A673 (cell line): ENCODE measurements at regions not wholly inside any gene's neighbourhood (a gene's known extent, or its start where the extent isn't known, plus 50 kb on each side); places are given as distances from the start of the nearest gene placed in this dataset.

Experiments
- BruUV-seq: library from RNA; stranded (reverse); fragments of 400-500 nt; replicated peaks from 2 replicates; lab custom pipeline; 2021; lab: Mats Ljungman, UMichigan
- CTCF ChIA-PET: fragments of 300-600 bp; sonication (Branson Sonifier 250); formaldehyde crosslinking; loops from one replicate; lab custom pipeline; 2022; ENCODE audit warnings: antibody characterized with exemption; lab: Charles Lee
- POLR2A ChIA-PET: fragments of 300-600 bp; sonication (Branson Sonifier 250); formaldehyde crosslinking; loops from one replicate; lab custom pipeline; 2022; ENCODE audit warnings: antibody characterized with exemption; ENCODE audit not compliant: low non-redundant PET; lab: Charles Lee
- DNase-seq: peaks from one replicate; pipeline ENCODE4 v3.0.0-alpha.2; 2015; ENCODE audit warnings: low spot score
- H3K27ac ChIP-seq: fragments of 200-600 bp; sonication (generic); 2 replicates; pipeline ENCODE4 v1.5.1; 2016; ENCODE audit warnings: mixed run types, low read depth, mild to moderate bottlenecking, mixed read lengths, antibody characterized with exemption, low read length; ENCODE audit not compliant: poor library complexity, severe bottlenecking
- H3K27me3 ChIP-seq: fragments of 200-600 bp; sonication (generic); replicated peaks from 2 replicates; pipeline ENCODE4 v1.6.1; 2017; ENCODE audit warnings: mixed run types, low read depth, mild to moderate bottlenecking, mixed read lengths, antibody characterized with exemption, low read length; ENCODE audit not compliant: insufficient read depth, poor library complexity
- H3K36me3 ChIP-seq: fragments of 200-600 bp; sonication (generic); 2 replicates; pipeline ENCODE4 v1.6.1; 2016; ENCODE audit warnings: mixed run types, mild to moderate bottlenecking, mixed read lengths, antibody characterized with exemption, low read length; ENCODE audit not compliant: insufficient read depth, poor library complexity, severe bottlenecking
- H3K4me1 ChIP-seq: fragments of 200-600 bp; sonication (generic); 2 replicates; pipeline ENCODE4 v1.6.1; 2017; ENCODE audit warnings: mixed run types, mild to moderate bottlenecking, mixed read lengths, antibody characterized with exemption, low read length; ENCODE audit not compliant: insufficient read depth, poor library complexity, severe bottlenecking
- H3K4me3 ChIP-seq: fragments of 200-600 bp; sonication (generic); 2 replicates; pipeline ENCODE4 v1.5.1; 2016; ENCODE audit warnings: low read depth, mixed run types, mild to moderate bottlenecking, mixed read lengths, low read length; ENCODE audit not compliant: poor library complexity, severe bottlenecking
- H3K9me3 ChIP-seq: fragments of 200-600 bp; sonication (generic); 2 replicates; pipeline ENCODE4 v1.6.1; 2016; ENCODE audit warnings: mixed run types, low read depth, mild to moderate bottlenecking, mixed read lengths, antibody characterized with exemption, low read length; ENCODE audit not compliant: poor library complexity, severe bottlenecking
- EZH2 ChIP-seq: fragments of 200-600 bp; sonication (generic); IDR thresholded peaks from 2 replicates; pipeline ENCODE4 v1.6.1; 2017; ENCODE audit warnings: borderline replicate concordance, low read depth, mild to moderate bottlenecking, mixed read lengths, antibody characterized with exemption, low read length; ENCODE audit not compliant: poor library complexity, severe bottlenecking
- intact Hi-C: fragments of 100-400 bp; cut with micrococcal nuclease; formaldehyde crosslinking; loops from one replicate; pipeline ENCODE4 v1.10.0; 2022; ENCODE audit not compliant: unreplicated experiment
- TF ChIP-seq, protein P1 (sequence below): fragments of 300-800, 200-600 bp; sonication (generic); conservative IDR thresholded peaks from 2 replicates; pipeline ENCODE4 v1.5.1; 2017; ENCODE audit warnings: low read depth, mild to moderate bottlenecking, antibody characterized with exemption, low read length, moderate library complexity, mixed read lengths

DNA sequence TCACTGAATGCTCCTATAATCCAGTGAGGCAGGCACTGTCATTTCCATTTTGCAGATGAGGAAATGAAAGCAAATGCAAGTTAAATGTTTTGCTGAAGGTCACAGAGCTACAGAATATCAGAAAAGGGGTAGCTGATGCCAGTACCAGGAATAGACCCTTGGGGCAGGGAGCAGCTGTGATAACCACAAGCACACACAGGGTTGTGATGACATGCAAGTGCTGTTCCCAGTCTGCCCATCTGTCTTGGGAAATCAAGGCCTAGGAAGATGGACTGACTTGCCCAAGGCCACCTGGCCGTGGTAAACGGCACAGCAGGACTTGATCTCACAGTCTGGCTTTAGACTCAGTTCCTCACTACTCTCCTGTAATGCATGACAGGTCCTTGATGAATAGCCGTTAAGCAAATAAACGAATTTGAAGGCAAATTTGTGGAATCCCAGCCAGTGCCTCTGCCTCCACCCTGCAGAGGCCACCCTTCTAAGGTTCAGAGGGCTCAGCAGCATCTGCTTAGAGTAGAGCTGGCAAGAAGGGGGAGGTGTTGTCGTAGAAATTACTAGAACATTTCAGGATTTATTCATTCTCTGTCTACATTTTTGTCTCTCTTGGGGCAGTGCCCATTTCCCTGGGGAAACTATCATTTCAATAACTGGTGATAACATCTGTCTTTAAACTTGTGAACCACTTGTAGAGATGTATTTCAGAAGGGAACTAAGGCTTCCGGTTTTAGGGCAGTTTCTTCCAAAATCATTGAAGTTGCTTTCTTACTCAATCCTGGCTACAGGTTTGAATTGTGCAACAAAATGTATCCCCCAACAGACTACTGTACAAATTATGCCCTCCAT, 53.2 kb upstream of the MRPS6 start:
- no TSS peak for BruUV-seq
- Histone ChIP-seq H3K36me3 (no peaks in the 10 kb centered on the region), H3K27me3 (no peaks in the 10 kb centered on the region), H3K4me1 (peaks cover 17% of the 10 kb centered on the region), H3K9me3 (no peaks in the 10 kb centered on the region), H3K27ac (no peak overlapping the region), H3K4me3 (no peak overlapping the region)
- no peak for TF ChIP-seq EZH2
- TF ChIP-seq, protein P1, sequence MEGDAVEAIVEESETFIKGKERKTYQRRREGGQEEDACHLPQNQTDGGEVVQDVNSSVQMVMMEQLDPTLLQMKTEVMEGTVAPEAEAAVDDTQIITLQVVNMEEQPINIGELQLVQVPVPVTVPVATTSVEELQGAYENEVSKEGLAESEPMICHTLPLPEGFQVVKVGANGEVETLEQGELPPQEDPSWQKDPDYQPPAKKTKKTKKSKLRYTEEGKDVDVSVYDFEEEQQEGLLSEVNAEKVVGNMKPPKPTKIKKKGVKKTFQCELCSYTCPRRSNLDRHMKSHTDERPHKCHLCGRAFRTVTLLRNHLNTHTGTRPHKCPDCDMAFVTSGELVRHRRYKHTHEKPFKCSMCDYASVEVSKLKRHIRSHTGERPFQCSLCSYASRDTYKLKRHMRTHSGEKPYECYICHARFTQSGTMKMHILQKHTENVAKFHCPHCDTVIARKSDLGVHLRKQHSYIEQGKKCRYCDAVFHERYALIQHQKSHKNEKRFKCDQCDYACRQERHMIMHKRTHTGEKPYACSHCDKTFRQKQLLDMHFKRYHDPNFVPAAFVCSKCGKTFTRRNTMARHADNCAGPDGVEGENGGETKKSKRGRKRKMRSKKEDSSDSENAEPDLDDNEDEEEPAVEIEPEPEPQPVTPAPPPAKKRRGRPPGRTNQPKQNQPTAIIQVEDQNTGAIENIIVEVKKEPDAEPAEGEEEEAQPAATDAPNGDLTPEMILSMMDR: no peak
- intact Hi-C loops: no loop called here
- POLR2A ChIA-PET: no interaction called here
- CTCF ChIA-PET: no interaction called here
- peak; percentile 27 for DNase-seq

DNA sequence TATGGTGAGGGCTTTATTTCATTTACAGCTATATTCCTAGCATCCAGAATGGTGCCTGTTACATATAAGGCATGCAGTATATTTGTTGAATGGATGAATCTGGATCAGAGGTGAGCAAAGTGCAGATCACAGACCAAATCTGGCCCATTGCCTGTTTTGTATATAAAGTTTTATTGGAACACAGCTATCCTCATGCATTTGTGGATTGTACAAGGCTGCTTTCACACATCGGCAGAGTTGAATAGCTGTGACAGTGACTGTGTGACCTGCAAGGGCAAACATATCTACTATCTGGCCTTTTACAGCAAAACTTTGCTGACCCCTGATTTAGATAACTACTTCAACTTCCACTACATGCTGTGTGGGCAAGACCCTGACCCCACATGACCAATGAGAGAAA, 54.0 kb upstream of the MRPS6 start:
- Histone ChIP-seq H3K4me3 (no peak overlapping the region), H3K9me3 (no peaks in the 10 kb centered on the region), H3K27ac (no peak overlapping the region), H3K4me1 (peaks cover 17% of the 10 kb centered on the region), H3K27me3 (no peaks in the 10 kb centered on the region), H3K36me3 (no peaks in the 10 kb centered on the region)
- no TSS peak for BruUV-seq
- no peak for DNase-seq
- intact Hi-C loops: no loop called here
- no peak for TF ChIP-seq EZH2
- TF ChIP-seq, protein P1: no peak
- ChIA-PET CTCF (no interaction called here), POLR2A (no interaction called here)

- Histone ChIP-seq H3K4me1 (peaks cover 17% of the 10 kb centered on the region), H3K27me3 (no peaks in the 10 kb centered on the region), H3K4me3 (no peak overlapping the region), H3K36me3 (no peaks in the 10 kb centered on the region), H3K9me3 (no peaks in the 10 kb centered on the region), H3K27ac (no peak overlapping the region)
- POLR2A ChIA-PET: no interaction called here
- BruUV-seq: no TSS peak
- no peak for TF ChIP-seq EZH2
- TF ChIP-seq, protein P1: no peak
- intact Hi-C loops: no loop called here
- CTCF ChIA-PET: no interaction called here
- no peak for DNase-seq
Measured at GRCh38 chr21:34018910-34019309, 54.5 kb upstream of the MRPS6 start.
